Tibial nerve (tissue), 4 donors: ENCODE measurements at regions not wholly inside any gene's neighbourhood (a gene's known extent, or its start where the extent isn't known, plus 50 kb on each side); places are given as distances from the start of the nearest gene placed in this dataset.

Experiments
- CTCF ChIP-seq, 5 experiments: fragments of 200-600 bp in 3 of 5; fragments of 450-650 bp in 2 of 5; sonication (generic) in 3 of 5; IDR thresholded peaks; one replicate each; pipeline ENCODE4 v1.5.1; 2016 to 2019; ENCODE audit warnings: antibody characterized with exemption in 5 of 5, mild to moderate bottlenecking in 3 of 5, moderate library complexity in 2 of 5
- EP300 ChIP-seq, 2 donors: sonication (generic); formaldehyde crosslinking; IDR thresholded peaks; one replicate each; pipeline ENCODE4 v1.6.1; 2017; ENCODE audit warnings: antibody characterized with exemption in 2 of 2, mild to moderate bottlenecking in 1 of 2
- POLR2A ChIP-seq, 2 donors: fragments of 450-650 bp; IDR thresholded peaks; one replicate each; pipeline ENCODE4 v1.6.1; 2017; ENCODE audit warnings: antibody characterized with exemption in 2 of 2, mild to moderate bottlenecking in 2 of 2, moderate library complexity in 2 of 2

- TF ChIP-seq CTCF (IDR thresholded peaks at IDR 0.05) = no peak
- no peak for TF ChIP-seq POLR2A (IDR thresholded peaks at IDR 0.05)
- no peak for TF ChIP-seq EP300 (IDR thresholded peaks at IDR 0.05)
Measured at GRCh38 chr16:13845232-13845631, 74.7 kb upstream of the ERCC4 start.
